ENCODE measurements at regions not wholly inside any gene's neighbourhood (a gene's known extent, or its start where the extent isn't known, plus 50 kb on each side); places are given as distances from the start of the nearest gene placed in this dataset.

- no peak for DNase-seq
- no peaks in the 10 kb centered on the region for H3K27me3 ChIP-seq
- no peaks in the 10 kb centered on the region for H3K9me3 ChIP-seq
- intact Hi-C loops (cut with DNase I), result no loop called here
- TF ChIP-seq EP300 (IDR thresholded peaks at IDR 0.05) (no peak), POLR2AphosphoS5 (IDR thresholded peaks at IDR 0.05) (no peak)
- TF ChIP-seq, protein P1, sequence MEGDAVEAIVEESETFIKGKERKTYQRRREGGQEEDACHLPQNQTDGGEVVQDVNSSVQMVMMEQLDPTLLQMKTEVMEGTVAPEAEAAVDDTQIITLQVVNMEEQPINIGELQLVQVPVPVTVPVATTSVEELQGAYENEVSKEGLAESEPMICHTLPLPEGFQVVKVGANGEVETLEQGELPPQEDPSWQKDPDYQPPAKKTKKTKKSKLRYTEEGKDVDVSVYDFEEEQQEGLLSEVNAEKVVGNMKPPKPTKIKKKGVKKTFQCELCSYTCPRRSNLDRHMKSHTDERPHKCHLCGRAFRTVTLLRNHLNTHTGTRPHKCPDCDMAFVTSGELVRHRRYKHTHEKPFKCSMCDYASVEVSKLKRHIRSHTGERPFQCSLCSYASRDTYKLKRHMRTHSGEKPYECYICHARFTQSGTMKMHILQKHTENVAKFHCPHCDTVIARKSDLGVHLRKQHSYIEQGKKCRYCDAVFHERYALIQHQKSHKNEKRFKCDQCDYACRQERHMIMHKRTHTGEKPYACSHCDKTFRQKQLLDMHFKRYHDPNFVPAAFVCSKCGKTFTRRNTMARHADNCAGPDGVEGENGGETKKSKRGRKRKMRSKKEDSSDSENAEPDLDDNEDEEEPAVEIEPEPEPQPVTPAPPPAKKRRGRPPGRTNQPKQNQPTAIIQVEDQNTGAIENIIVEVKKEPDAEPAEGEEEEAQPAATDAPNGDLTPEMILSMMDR (IDR thresholded peaks at IDR 0.05), result no peak
- H3K4me3 ChIP-seq, result no peak overlapping the region
- no peak overlapping the region for H3K27ac ChIP-seq
- no peaks in the 10 kb centered on the region for H3K4me1 ChIP-seq
- 93 to 99% methylated on average over 1 of the region's 1 CpG for WGBS, 2 donors
- no peaks in the 10 kb centered on the region for H3K36me3 ChIP-seq
Measured at GRCh38 chr10:23715363-23715762, 276.5 kb downstream of the OTUD1 start.

DNA sequence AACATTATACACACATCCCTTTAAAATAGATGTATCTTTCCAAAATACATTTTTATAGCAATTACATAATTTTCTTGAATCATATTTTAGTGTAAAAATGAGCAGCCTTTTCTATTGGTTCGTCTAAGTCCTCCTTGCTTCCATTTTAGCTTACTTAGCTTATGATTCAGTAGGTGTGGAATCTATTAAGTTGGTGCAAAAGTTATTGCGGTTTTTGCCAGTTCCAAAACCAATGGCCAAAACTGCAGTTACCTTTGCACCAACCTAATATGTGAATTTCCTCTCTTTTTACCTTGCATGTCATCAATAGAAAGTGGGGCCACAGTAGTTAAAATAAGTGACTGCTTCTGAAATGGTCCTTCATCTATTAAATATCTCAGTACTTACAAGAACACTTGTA is 279.0 kb downstream of the OTUD1 start:
- H3K27me3 ChIP-seq, result no peaks in the 10 kb centered on the region
- DNase-seq, result no peak
- H3K4me1 ChIP-seq, result no peaks in the 10 kb centered on the region
- WGBS, 2 donors, result 48 to 72% methylated on average over 2 of the region's 2 CpGs
- no peaks in the 10 kb centered on the region for H3K36me3 ChIP-seq
- TF ChIP-seq, protein P1 (IDR thresholded peaks at IDR 0.05), result no peak
- H3K9me3 ChIP-seq, result no peaks in the 10 kb centered on the region
- H3K4me3 ChIP-seq, result no peak overlapping the region
- H3K27ac ChIP-seq, result no peak overlapping the region
- intact Hi-C loops (cut with DNase I), result no loop called here

DNA sequence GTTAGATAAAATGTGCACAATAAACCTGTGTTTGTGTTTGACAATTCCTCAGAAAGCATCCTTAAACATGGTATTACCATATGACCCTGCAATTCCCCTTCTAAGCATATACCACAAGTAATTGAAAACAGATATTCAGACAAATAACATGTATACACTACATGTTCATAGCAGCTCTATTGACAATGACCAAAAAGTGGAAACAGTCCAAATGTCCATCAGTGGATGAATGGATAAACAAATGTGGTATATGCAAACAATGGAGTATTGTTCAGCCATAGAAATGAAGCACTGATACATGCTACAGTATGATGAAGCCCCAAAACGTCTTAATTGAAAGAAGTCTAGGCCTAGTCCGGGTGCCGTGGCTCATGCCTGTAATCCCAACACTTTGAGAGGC is 280.1 kb downstream of the OTUD1 start:
- Histone ChIP-seq H3K4me1 (no peaks in the 10 kb centered on the region), H3K36me3 (no peaks in the 10 kb centered on the region), H3K9me3 (no peaks in the 10 kb centered on the region), H3K27ac (no peak overlapping the region), H3K27me3 (no peaks in the 10 kb centered on the region), H3K4me3 (no peak overlapping the region)
- TF ChIP-seq EP300 (IDR thresholded peaks at IDR 0.05) (no peak), POLR2AphosphoS5 (IDR thresholded peaks at IDR 0.05) (no peak), POLR2A (IDR thresholded peaks at IDR 0.05) (no peak)
- WGBS, 2 donors, result 77 to 88% methylated on average over 3 of the region's 3 CpGs
- no peak for DNase-seq
- intact Hi-C loops (cut with DNase I), result no loop called here

DNA sequence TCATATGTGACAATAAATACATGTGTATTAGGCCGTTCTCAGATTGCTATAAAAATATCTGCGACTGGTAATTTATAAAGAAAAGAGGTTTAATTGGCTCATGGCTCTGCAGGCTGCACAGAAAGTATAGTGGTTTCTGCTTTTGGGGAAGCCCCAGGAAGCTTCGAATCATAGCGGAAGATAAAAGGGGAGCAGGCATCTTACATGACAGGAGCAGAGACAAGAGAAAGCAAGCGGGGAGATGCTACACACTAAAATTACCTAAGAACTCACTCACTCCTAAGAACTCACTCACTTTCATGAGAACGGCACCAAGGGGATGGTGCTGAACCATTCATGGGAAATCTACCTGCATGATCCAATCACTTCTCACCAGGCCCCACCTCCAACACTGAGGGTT is 284.9 kb downstream of the OTUD1 start:
- 84 to 88% methylated on average over 6 of the region's 6 CpGs for WGBS, 2 donors
- DNase-seq, result no peak
- H3K27me3 ChIP-seq, result no peaks in the 10 kb centered on the region
- H3K27ac ChIP-seq, result no peak overlapping the region
- no peak for TF ChIP-seq POLR2A (IDR thresholded peaks at IDR 0.05)
- TF ChIP-seq, protein P1 (IDR thresholded peaks at IDR 0.05), result no peak
- no peak for TF ChIP-seq EP300 (IDR thresholded peaks at IDR 0.05)
- no peak for TF ChIP-seq POLR2AphosphoS5 (IDR thresholded peaks at IDR 0.05)
- H3K4me1 ChIP-seq, result no peaks in the 10 kb centered on the region
- H3K4me3 ChIP-seq, result no peak overlapping the region
- intact Hi-C loops (cut with DNase I), result no loop called here
- no peaks in the 10 kb centered on the region for H3K9me3 ChIP-seq
- H3K36me3 ChIP-seq, result no peaks in the 10 kb centered on the region

DNA sequence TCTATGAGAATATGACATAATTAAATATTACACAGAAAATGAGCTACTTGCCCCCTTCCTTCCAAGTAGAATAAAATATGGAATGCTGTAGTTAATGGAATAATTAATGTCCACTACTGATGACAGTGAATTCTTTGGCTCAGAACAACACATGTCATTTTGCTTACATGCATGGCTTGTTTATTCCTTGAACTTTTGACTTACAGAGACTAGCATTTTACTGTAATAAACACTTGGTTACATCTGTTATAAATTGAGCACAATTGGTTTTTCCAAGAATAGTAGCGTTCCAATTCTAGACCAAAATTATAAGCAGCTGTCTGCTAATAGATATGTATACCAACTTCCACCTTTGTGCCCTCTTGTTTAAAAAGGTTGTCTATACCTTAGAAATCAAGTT is 286.7 kb downstream of the OTUD1 start:
- DNase-seq, result no peak
- intact Hi-C loops (cut with DNase I), result no loop called here
- H3K4me3 ChIP-seq, result no peak overlapping the region
- no peaks in the 10 kb centered on the region for H3K27me3 ChIP-seq
- TF ChIP-seq POLR2AphosphoS5 (IDR thresholded peaks at IDR 0.05) (no peak), EP300 (IDR thresholded peaks at IDR 0.05) (no peak), POLR2A (IDR thresholded peaks at IDR 0.05) (no peak)
- TF ChIP-seq, protein P1 (IDR thresholded peaks at IDR 0.05), result no peak
- no peaks in the 10 kb centered on the region for H3K36me3 ChIP-seq
- H3K9me3 ChIP-seq, result peaks cover 0 to 4% (median 0%) of the 10 kb centered on the region in 4 donors
- no peaks in the 10 kb centered on the region for H3K4me1 ChIP-seq
- WGBS, 2 donors, result 74 to 81% methylated on average over 1 of the region's 1 CpG
- no peak overlapping the region for H3K27ac ChIP-seq

Measured in sigmoid colon (tissue), 6 donors.